ENCODE measurements at regions not wholly inside any gene's neighbourhood (a gene's known extent, or its start where the extent isn't known, plus 50 kb on each side); places are given as distances from the start of the nearest gene placed in this dataset.

GRCh38 chr1:173423291-173423690, 53.8 kb upstream of the PRDX6 start:
- no peaks in the 10 kb centered on the region for H3K79me2 ChIP-seq (ENCODE audit: control insufficient read depth, insufficient read depth, low read length)
- ChIA-PET SMC1A (ENCODE audit: uncharacterized antibody, unreplicated experiment) (interaction anchor here (1.1 to 6.5 kb wide), 5 partner anchors 7 to 795 kb away, joined by 3 to 70 read pairs (median 4); no protein-coding TSS in a partner anchor), POLR2A (no interaction called here), RAD21 (ENCODE audit: unreplicated experiment) (interaction anchor here (0.9 kb wide), 1 partner anchor 16 kb away, joined by 3 read pairs; no protein-coding TSS in a partner anchor), CTCF (interaction anchor here (0.6 kb wide), 1 partner anchor 471 kb away, joined by 3 read pairs; no protein-coding TSS in a partner anchor)
- H3K27me3 ChIP-seq (replicated peaks in 1 of 2; ENCODE audit: control insufficient read depth in 2 of 2, insufficient read depth in 2 of 2, low read length in 1 of 2) = no peaks in the 10 kb centered on the region
- BruUV-seq (replicated peaks) = no TSS peak
- WGBS (ENCODE audit: insufficient coverage, insufficient replicate concordance, low lambda C conversion rate, missing lambda C conversion rate) = 91% methylated on average over 1 of the region's 1 CpG
- FAIRE-seq (no peak), DNase-seq (ENCODE audit: low read depth, low spot score) (no peak), ATAC-seq (no peak)
- TF ChIP-seq ZBTB11 (CRISPR knock-in tag; IDR thresholded peaks at IDR 0.05) (no peak), SPI1 (IDR thresholded peaks at IDR 0.05; ENCODE audit: borderline replicate concordance, insufficient read depth, low read depth, low read length) (peak; percentile 15; the same call in 1 of the 2 replicates)
- H3K36me3 ChIP-seq (ENCODE audit: control insufficient read depth in 2 of 2, insufficient read depth in 2 of 2, low read length in 1 of 2) = no peaks in the 10 kb centered on the region
- no peaks in the 10 kb centered on the region for H4K20me1 ChIP-seq (ENCODE audit: control insufficient read depth, insufficient read depth)
- H2AFZ ChIP-seq (ENCODE audit: control insufficient read depth, low read depth, low read length) = no peak overlapping the region
- no peak overlapping the region for H3K9ac ChIP-seq (ENCODE audit: control insufficient read depth, insufficient read depth, low read length)
- H3K4me2 ChIP-seq (ENCODE audit: control insufficient read depth, insufficient read depth) = no peak overlapping the region
- H3K4me1 ChIP-seq (ENCODE audit: control insufficient read depth, insufficient read depth, low read length) = peaks cover 11% of the 10 kb centered on the region
- no peak overlapping the region for H3K4me3 ChIP-seq
- H3K9me3 ChIP-seq (replicated peaks; ENCODE audit: control insufficient read depth, insufficient read depth, low read length) = no peaks in the 10 kb centered on the region
- H3K27ac ChIP-seq (ENCODE audit: control insufficient read depth, insufficient read depth) = no peak overlapping the region
- intact Hi-C loops (cut with micrococcal nuclease; ENCODE audit: unreplicated experiment) = loop anchor here (5.0 to 10.0 kb wide), 2 partner anchors 502 to 649 kb away; no protein-coding TSS in a partner anchor
- in situ Hi-C loops (cut with MboI) = no loop called here

GRCh38 chr1:173424143-173424542, 53.0 kb upstream of the PRDX6 start:
- Histone ChIP-seq H2AFZ (ENCODE audit: control insufficient read depth, low read depth, low read length) (no peak overlapping the region), H3K4me3 (no peak overlapping the region), H3K36me3 (ENCODE audit: control insufficient read depth in 2 of 2, insufficient read depth in 2 of 2, low read length in 1 of 2) (no peaks in the 10 kb centered on the region), H3K9ac (ENCODE audit: control insufficient read depth, insufficient read depth, low read length) (no peak overlapping the region), H3K9me3 (replicated peaks; ENCODE audit: control insufficient read depth, insufficient read depth, low read length) (no peaks in the 10 kb centered on the region), H3K4me2 (ENCODE audit: control insufficient read depth, insufficient read depth) (no peak overlapping the region), H3K27ac (ENCODE audit: control insufficient read depth, insufficient read depth) (no peak overlapping the region), H4K20me1 (ENCODE audit: control insufficient read depth, insufficient read depth) (no peaks in the 10 kb centered on the region), H3K4me1 (ENCODE audit: control insufficient read depth, insufficient read depth, low read length) (peaks cover 5% of the 10 kb centered on the region), H3K27me3 (replicated peaks in 1 of 2; ENCODE audit: control insufficient read depth in 2 of 2, insufficient read depth in 2 of 2, low read length in 1 of 2) (no peaks in the 10 kb centered on the region), H3K79me2 (ENCODE audit: control insufficient read depth, insufficient read depth, low read length) (no peaks in the 10 kb centered on the region)
- BruUV-seq (replicated peaks) = no TSS peak
- whole genome bisulfite sequencing (ENCODE audit: insufficient coverage, insufficient replicate concordance, low lambda C conversion rate, missing lambda C conversion rate) = 73% methylated on average over 4 of the region's 4 CpGs
- ChIA-PET POLR2A (no interaction called here), SMC1A (ENCODE audit: uncharacterized antibody, unreplicated experiment) (interaction anchor here (0.9 to 2.0 kb wide), 6 partner anchors 10 to 794 kb away, joined by 3 to 8 read pairs (median 4); no protein-coding TSS in a partner anchor), CTCF (no interaction called here), RAD21 (ENCODE audit: unreplicated experiment) (interaction anchor here (1.0 kb wide), 1 partner anchor 683 kb away, joined by 3 read pairs; no protein-coding TSS in a partner anchor)
- ATAC-seq (no peak), DNase-seq (ENCODE audit: low read depth, low spot score) (no peak), FAIRE-seq (no peak)
- in situ Hi-C loops (cut with MboI) = no loop called here
- no peak for TF ChIP-seq SMARCA5 (IDR thresholded peaks at IDR 0.05)
- TF ChIP-seq RFX5 (IDR thresholded peaks at IDR 0.05; ENCODE audit: low read depth, low read length) = no peak
- no peak for TF ChIP-seq RELB (IDR thresholded peaks at IDR 0.05; ENCODE audit: low read depth)
- no peak for TF ChIP-seq NR2C2 (IDR thresholded peaks at IDR 0.05; ENCODE audit: borderline replicate concordance, control insufficient read depth, insufficient read length, low read depth)
- no peak for TF ChIP-seq BCL11A (IDR thresholded peaks at IDR 0.05; ENCODE audit: low read depth, low read length)
- no peak for TF ChIP-seq MEF2A (IDR thresholded peaks at IDR 0.05; ENCODE audit: insufficient read depth, low read depth, low read length)
- no peak for TF ChIP-seq CBFB (IDR thresholded peaks at IDR 0.05; ENCODE audit: low read depth)
- intact Hi-C loops (cut with micrococcal nuclease; ENCODE audit: unreplicated experiment) = loop anchor here (5.0 to 10.0 kb wide), 2 partner anchors 501 to 648 kb away; no protein-coding TSS in a partner anchor

Measured in GM12878 (cell line).